ENCODE measurements at regions not wholly inside any gene's neighbourhood (a gene's known extent, or its start where the extent isn't known, plus 50 kb on each side); places are given as distances from the start of the nearest gene placed in this dataset.

- 96 to 97% methylated on average over 16 of the region's 16 CpGs for WGBS, 2 donors
- H3K4me3 ChIP-seq (ENCODE audit: low read depth, poor library complexity, severe bottlenecking): no peak overlapping the region
- intact Hi-C loops (cut with DNase I; ENCODE audit: low total_unique reads): no loop called here
- no peak for DNase-seq (ENCODE audit: low spot score in 2 of 2)
- TF ChIP-seq POLR2A (IDR thresholded peaks at IDR 0.05) (no peak), CTCF (IDR thresholded peaks at IDR 0.05) (no peak)
Observed at GRCh38 chr5:25649628-25650265, 1005.0 kb upstream of the CDH10 start.

GRCh38 chr5:25646421-25647341 lies 1001.9 kb upstream of the CDH10 start:
- H3K4me3 ChIP-seq (ENCODE audit: low read depth, poor library complexity, severe bottlenecking): no peak overlapping the region
- WGBS, 2 donors: 86 to 90% methylated on average over 3 of the region's 3 CpGs
- intact Hi-C loops (cut with DNase I; ENCODE audit: low total_unique reads): no loop called here
- no peak for DNase-seq (ENCODE audit: low spot score in 2 of 2)
- TF ChIP-seq POLR2A (IDR thresholded peaks at IDR 0.05): no peak
- no peak for TF ChIP-seq CTCF (IDR thresholded peaks at IDR 0.05)

- 85 to 94% methylated on average over 2 of the region's 2 CpGs for WGBS, 2 donors
- no peak for DNase-seq (ENCODE audit: low spot score in 2 of 2)
- no peak overlapping the region for H3K4me3 ChIP-seq (ENCODE audit: low read depth, poor library complexity, severe bottlenecking)
- intact Hi-C loops (cut with DNase I; ENCODE audit: low total_unique reads): no loop called here
- TF ChIP-seq CTCF (IDR thresholded peaks at IDR 0.05) (no peak), POLR2A (IDR thresholded peaks at IDR 0.05) (no peak)
Observed at GRCh38 chr5:25641124-25641523, 996.3 kb upstream of the CDH10 start.

- intact Hi-C loops (cut with DNase I; ENCODE audit: low total_unique reads): no loop called here
- no peak overlapping the region for H3K4me3 ChIP-seq (ENCODE audit: low read depth, poor library complexity, severe bottlenecking)
- TF ChIP-seq CTCF (IDR thresholded peaks at IDR 0.05) (no peak), POLR2A (IDR thresholded peaks at IDR 0.05) (no peak)
- no peak for DNase-seq (ENCODE audit: low spot score in 2 of 2)
Observed at GRCh38 chr5:25619273-25619672, 974.5 kb upstream of the CDH10 start.

- DNase-seq (ENCODE audit: low spot score in 2 of 2): no peak
- H3K4me3 ChIP-seq (ENCODE audit: low read depth, poor library complexity, severe bottlenecking): no peak overlapping the region
- 43 to 44% methylated on average over 2 of the region's 2 CpGs for WGBS, 2 donors
- no peak for TF ChIP-seq CTCF (IDR thresholded peaks at IDR 0.05)
- no peak for TF ChIP-seq POLR2A (IDR thresholded peaks at IDR 0.05)
- intact Hi-C loops (cut with DNase I; ENCODE audit: low total_unique reads): no loop called here
Observed at GRCh38 chr5:25618821-25619220, 974.0 kb upstream of the CDH10 start.

Data from lower leg skin (tissue), 4 donors.